BLaER1 treated with 17β-estradiol and CSF1 and Interleukin-3, amounts not matched to agents 10 nM and 100 nM (cell line): ENCODE measurements at regions not wholly inside any gene's neighbourhood (a gene's known extent, or its start where the extent isn't known, plus 50 kb on each side); places are given as distances from the start of the nearest gene placed in this dataset.
A peak's percentile ranks its signal among the peaks of the same experiment; 100 is the strongest.

Source experiments
- H3K27ac ChIP-seq, 11 experiments: shearing (Covaris generic); formaldehyde crosslinking; 2 replicates each; pipeline ENCODE4 v1.8.1; 2022
- H3K27me3 ChIP-seq, 11 experiments: shearing (Covaris generic); formaldehyde crosslinking; 2 replicates each; pipeline ENCODE4 v1.8.1; 2022
- H3K36me3 ChIP-seq, 11 experiments: shearing (Covaris generic); formaldehyde crosslinking; 2 replicates each; pipeline ENCODE4 v1.8.1; 2022
- H3K4me1 ChIP-seq, 10 experiments: shearing (Covaris generic); formaldehyde crosslinking; 2 replicates each; pipeline ENCODE4 v1.8.1; 2022
- H3K4me2 ChIP-seq, 11 experiments: shearing (Covaris generic); formaldehyde crosslinking; 2 replicates each; pipeline ENCODE4 v1.8.1; 2022
- H3K4me3 ChIP-seq, 10 experiments: shearing (Covaris generic); formaldehyde crosslinking; 2 replicates each; pipeline ENCODE4 v1.8.1; 2022
- H3K9ac ChIP-seq, 11 experiments: shearing (Covaris generic); formaldehyde crosslinking; 2 replicates each; pipeline ENCODE4 v1.8.1; 2022
- H3K9me3 ChIP-seq, 11 experiments: shearing (Covaris generic); formaldehyde crosslinking; replicated peaks in 1 of 11; 2 replicates each; pipeline ENCODE4 v1.8.1; 2022
- H4K20me1 ChIP-seq, 11 experiments: shearing (Covaris generic); formaldehyde crosslinking; 2 replicates each; pipeline ENCODE4 v1.8.1; 2022
- Cebpa-rat ChIP-seq, 11 experiments: shearing (Covaris generic); IDR thresholded peaks; 2 replicates each; pipeline ENCODE4 v1.8.1; 2022

GRCh38 chr6:2589171-2589661, 161.5 kb downstream of the MYLK4 start:
- Histone ChIP-seq H3K27ac (no peak overlapping the region), H3K9ac (no peak overlapping the region), H3K9me3 (peaks cover 10 to 37% (median 21%) of the 10 kb centered on the region in 11 experiments; a peak in 19 of 22 replicates), H3K36me3 (no peaks in the 10 kb centered on the region), H3K4me1 (no peaks in the 10 kb centered on the region), H3K27me3 (no peaks in the 10 kb centered on the region), H3K4me3 (no peak overlapping the region), H3K4me2 (no peak overlapping the region), H4K20me1 (no peaks in the 10 kb centered on the region)
- TF ChIP-seq Cebpa-rat (IDR thresholded peaks at IDR 0.05) = no peak

GRCh38 chr6:2583459-2583858, 167.3 kb downstream of the MYLK4 start:
- H3K4me2 ChIP-seq = no peak overlapping the region
- H3K9me3 ChIP-seq = peaks cover 8 to 18% (median 12%) of the 10 kb centered on the region in 11 experiments; a peak in 16 of 22 replicates
- H3K9ac ChIP-seq = no peak overlapping the region
- no peaks in the 10 kb centered on the region for H4K20me1 ChIP-seq
- H3K27ac ChIP-seq = no peak overlapping the region
- H3K4me1 ChIP-seq = peaks cover 0 to 20% (median 0%) of the 10 kb centered on the region in 10 experiments; a peak in 3 of 20 replicates
- no peak overlapping the region for H3K4me3 ChIP-seq
- H3K36me3 ChIP-seq = no peaks in the 10 kb centered on the region
- H3K27me3 ChIP-seq = no peaks in the 10 kb centered on the region
- TF ChIP-seq Cebpa-rat (IDR thresholded peaks at IDR 0.05) = no peak

- no peaks in the 10 kb centered on the region for H3K36me3 ChIP-seq
- H3K4me1 ChIP-seq = peaks cover 0 to 21% (median 0%) of the 10 kb centered on the region in 10 experiments; a peak in 3 of 20 replicates
- no peaks in the 10 kb centered on the region for H3K27me3 ChIP-seq
- TF ChIP-seq Cebpa-rat (IDR thresholded peaks at IDR 0.05) = no peak
- H3K27ac ChIP-seq = no peak overlapping the region
- no peaks in the 10 kb centered on the region for H4K20me1 ChIP-seq
- H3K9me3 ChIP-seq = peaks cover 8 to 18% (median 12%) of the 10 kb centered on the region in 11 experiments; a peak in 16 of 22 replicates
- H3K4me3 ChIP-seq = no peak overlapping the region
- H3K9ac ChIP-seq = no peak overlapping the region
- H3K4me2 ChIP-seq = no peak overlapping the region
These were observed 168.5 kb downstream of the MYLK4 start for GRCh38 chr6:2582268-2582667.

GRCh38 chr6:2581611-2582010, 169.1 kb downstream of the MYLK4 start:
- H3K4me3 ChIP-seq = no peak overlapping the region
- H3K9ac ChIP-seq = no peak overlapping the region
- no peaks in the 10 kb centered on the region for H3K27me3 ChIP-seq
- H3K9me3 ChIP-seq = peaks cover 5 to 18% (median 12%) of the 10 kb centered on the region in 11 experiments; a peak in 16 of 22 replicates
- no peaks in the 10 kb centered on the region for H4K20me1 ChIP-seq
- H3K4me2 ChIP-seq = no peak overlapping the region
- no peak overlapping the region for H3K27ac ChIP-seq
- no peak for TF ChIP-seq Cebpa-rat (IDR thresholded peaks at IDR 0.05)
- H3K4me1 ChIP-seq = peaks cover 0 to 21% (median 0%) of the 10 kb centered on the region in 10 experiments; a peak in 3 of 20 replicates
- no peaks in the 10 kb centered on the region for H3K36me3 ChIP-seq

GRCh38 chr6:2581011-2581410, 169.7 kb downstream of the MYLK4 start:
- Histone ChIP-seq H3K27me3 (no peaks in the 10 kb centered on the region), H3K9me3 (peaks cover 5 to 22% (median 13%) of the 10 kb centered on the region in 11 experiments; a peak in 16 of 22 replicates), H3K4me1 (peaks cover 0 to 21% (median 0%) of the 10 kb centered on the region in 10 experiments; a peak in 3 of 20 replicates), H4K20me1 (no peaks in the 10 kb centered on the region), H3K4me2 (no peak overlapping the region), H3K36me3 (no peaks in the 10 kb centered on the region), H3K27ac (no peak overlapping the region), H3K4me3 (no peak overlapping the region), H3K9ac (no peak overlapping the region)
- TF ChIP-seq Cebpa-rat (IDR thresholded peaks at IDR 0.05) = no peak

GRCh38 chr6:2579804-2580570, 170.7 kb downstream of the MYLK4 start:
- Histone ChIP-seq H4K20me1 (no peaks in the 10 kb centered on the region), H3K4me1 (peaks cover 0 to 31% (median 6%) of the 10 kb centered on the region in 10 experiments; a peak in 9 of 20 replicates), H3K9ac (no peak overlapping the region), H3K27me3 (no peaks in the 10 kb centered on the region), H3K36me3 (no peaks in the 10 kb centered on the region), H3K4me2 (0 out of 22 replicates have a peak overlapping the region, but pooled peaks of 1 of the 11 experiments have one; percentile 9), H3K9me3 (peaks cover 4 to 24% (median 10%) of the 10 kb centered on the region in 11 experiments; a peak in 16 of 22 replicates), H3K4me3 (no peak overlapping the region), H3K27ac (no peak overlapping the region)
- no peak for TF ChIP-seq Cebpa-rat (IDR thresholded peaks at IDR 0.05)

- Histone ChIP-seq H3K4me1 (peaks cover 0 to 32% (median 6%) of the 10 kb centered on the region in 10 experiments; a peak in 9 of 20 replicates), H3K4me3 (no peak overlapping the region), H3K9me3 (peaks cover 0 to 25% (median 10%) of the 10 kb centered on the region in 11 experiments; a peak in 11 of 22 replicates), H3K36me3 (no peaks in the 10 kb centered on the region), H3K27me3 (no peaks in the 10 kb centered on the region), H3K9ac (no peak overlapping the region), H4K20me1 (no peaks in the 10 kb centered on the region), H3K4me2 (no peak overlapping the region), H3K27ac (no peak overlapping the region)
- no peak for TF ChIP-seq Cebpa-rat (IDR thresholded peaks at IDR 0.05)
These were observed 171.4 kb downstream of the MYLK4 start for GRCh38 chr6:2579241-2579761.

GRCh38 chr6:2578767-2579166, 172.0 kb downstream of the MYLK4 start:
- H3K9me3 ChIP-seq = peaks cover 0 to 25% (median 12%) of the 10 kb centered on the region in 11 experiments; a peak in 11 of 22 replicates
- H3K9ac ChIP-seq = no peak overlapping the region
- no peaks in the 10 kb centered on the region for H3K36me3 ChIP-seq
- H3K4me3 ChIP-seq = no peak overlapping the region
- H3K27me3 ChIP-seq = no peaks in the 10 kb centered on the region
- no peak for TF ChIP-seq Cebpa-rat (IDR thresholded peaks at IDR 0.05)
- H3K4me2 ChIP-seq = no peak overlapping the region
- H3K27ac ChIP-seq = no peak overlapping the region
- peaks cover 0 to 32% (median 8%) of the 10 kb centered on the region in 10 experiments; a peak in 14 of 20 replicates for H3K4me1 ChIP-seq
- no peaks in the 10 kb centered on the region for H4K20me1 ChIP-seq

- Histone ChIP-seq H3K4me1 (peaks cover 0 to 32% (median 16%) of the 10 kb centered on the region in 10 experiments; a peak in 15 of 20 replicates), H3K9me3 (peaks cover 2 to 29% (median 16%) of the 10 kb centered on the region in 11 experiments; a peak in 14 of 22 replicates), H3K4me2 (no peak overlapping the region), H3K9ac (no peak overlapping the region), H3K27ac (no peak overlapping the region), H3K36me3 (no peaks in the 10 kb centered on the region), H4K20me1 (no peaks in the 10 kb centered on the region), H3K4me3 (no peak overlapping the region), H3K27me3 (no peaks in the 10 kb centered on the region)
- TF ChIP-seq Cebpa-rat (IDR thresholded peaks at IDR 0.05) = no peak
These were observed 174.2 kb downstream of the MYLK4 start for GRCh38 chr6:2576499-2576898.
